ENCODE measurements at regions not wholly inside any gene's neighbourhood (a gene's known extent, or its start where the extent isn't known, plus 50 kb on each side); places are given as distances from the start of the nearest gene placed in this dataset.

- no peak for TF ChIP-seq CTBP2 (IDR thresholded peaks at IDR 0.05; ENCODE audit: borderline replicate concordance, insufficient read depth, insufficient read length, low read length)
These were observed 101.1 kb downstream of the TM2D1 start (continued) for GRCh38 chr1:61623852-61624251.
